SK-N-SH treated with all-trans-retinoic acid at 6 μM for 48 hours (cell line): ENCODE measurements at regions not wholly inside any gene's neighbourhood (a gene's known extent, or its start where the extent isn't known, plus 50 kb on each side); places are given as distances from the start of the nearest gene placed in this dataset.

Source experiments
- ATAC-seq: fragments of 200-7000 bp; cut with Tn5 transposase; 3 replicates; pipeline ENCODE4 v1.9.1; 2020; ENCODE audit warnings: mild to moderate bottlenecking, moderate library complexity
- ARNTL ChIP-seq: fragments of 450-650 bp; formaldehyde crosslinking; IDR thresholded peaks from 2 replicates; pipeline ENCODE4 v1.5.0; 2020; ENCODE audit warnings: low read depth, mild to moderate bottlenecking, moderate library complexity, borderline replicate concordance
- BACH2 ChIP-seq: fragments of 250-450 bp; sonication (Bioruptor Pico); IDR thresholded peaks from 2 replicates; pipeline ENCODE4 v1.9.0; 2021; ENCODE audit warnings: mild to moderate bottlenecking, borderline replicate concordance
- CREB5 ChIP-seq: fragments of 250-450 bp; sonication (Bioruptor Pico); IDR thresholded peaks from 2 replicates; pipeline ENCODE4 v1.5.1; 2020; ENCODE audit warnings: low read depth, mild to moderate bottlenecking, moderate library complexity
- CSDC2 ChIP-seq: fragments of 250-450 bp; sonication (Bioruptor Pico); IDR thresholded peaks from 2 replicates; pipeline ENCODE4 v1.5.0; 2020; ENCODE audit warnings: mild to moderate bottlenecking, moderate library complexity
- ESRRG ChIP-seq: fragments of 250-450 bp; sonication (Bioruptor Pico); IDR thresholded peaks from 2 replicates; pipeline ENCODE4 v1.6.1; 2021; ENCODE audit warnings: mild to moderate bottlenecking
- GLIS3 ChIP-seq: fragments of 250-450 bp; sonication (Bioruptor Pico); IDR thresholded peaks from 2 replicates; pipeline ENCODE4 v1.5.0; 2020; ENCODE audit warnings: mild to moderate bottlenecking, moderate library complexity
- ISL1 ChIP-seq: fragments of 250-450 bp; sonication (Bioruptor Pico); IDR thresholded peaks from 2 replicates; pipeline ENCODE4 v2.1.2; 2022; ENCODE audit warnings: mild to moderate bottlenecking, moderate library complexity
- OSR1 ChIP-seq: fragments of 250-450 bp; sonication (Bioruptor Pico); IDR thresholded peaks from 2 replicates; pipeline ENCODE4 v1.8.0; 2022; ENCODE audit warnings: moderate library complexity, mild to moderate bottlenecking, inconsistent platforms
- PATZ1 ChIP-seq: fragments of 250-450 bp; sonication (Bioruptor Pico); IDR thresholded peaks from 2 replicates; pipeline ENCODE4 v1.8.0; 2020; ENCODE audit warnings: mild to moderate bottlenecking, moderate library complexity, borderline replicate concordance
- POU6F1 ChIP-seq: fragments of 250-450 bp; sonication (Bioruptor Pico); IDR thresholded peaks from 2 replicates; pipeline ENCODE4 v1.8.0; 2021; ENCODE audit warnings: low read depth, mild to moderate bottlenecking, moderate library complexity, borderline replicate concordance
- PPARA ChIP-seq: fragments of 250-450 bp; sonication (Bioruptor Pico); IDR thresholded peaks from 2 replicates; pipeline ENCODE4 v1.5.0; 2020; ENCODE audit warnings: mild to moderate bottlenecking, borderline replicate concordance
- RARB ChIP-seq: fragments of 250-450 bp; sonication (Bioruptor Pico); IDR thresholded peaks from 2 replicates; pipeline ENCODE4 v1.8.0; 2021; ENCODE audit warnings: mild to moderate bottlenecking, moderate library complexity
- SNAI2 ChIP-seq: fragments of 250-450 bp; sonication (Bioruptor Pico); IDR thresholded peaks from 2 replicates; pipeline ENCODE4 v1.5.0; 2020; ENCODE audit warnings: mild to moderate bottlenecking, moderate library complexity
- TCF4 ChIP-seq: fragments of 250-450 bp; sonication (Bioruptor Pico); IDR thresholded peaks from 2 replicates; pipeline ENCODE4 v1.8.0; 2021; ENCODE audit warnings: mild to moderate bottlenecking, moderate library complexity, borderline replicate concordance
- TOX ChIP-seq: fragments of 250-450 bp; sonication (Bioruptor Pico); IDR thresholded peaks from 2 replicates; pipeline ENCODE4 v1.8.0; 2021; ENCODE audit warnings: mild to moderate bottlenecking, moderate library complexity, borderline replicate concordance
- TSHZ2 ChIP-seq: fragments of 250-450 bp; sonication (Bioruptor Pico); IDR thresholded peaks from 2 replicates; pipeline ENCODE4 v1.5.0; 2020; ENCODE audit warnings: mild to moderate bottlenecking, moderate library complexity
- ZC3H10 ChIP-seq: fragments of 250-450 bp; sonication (Bioruptor Pico); IDR thresholded peaks from 2 replicates; pipeline ENCODE4 v1.5.1; 2021; ENCODE audit warnings: mild to moderate bottlenecking, moderate library complexity
- ZFP3 ChIP-seq: fragments of 250-450 bp; sonication (Bioruptor Pico); IDR thresholded peaks from 2 replicates; pipeline ENCODE4 v1.5.0; 2020; ENCODE audit warnings: mild to moderate bottlenecking, moderate library complexity
- ZNF565 ChIP-seq: fragments of 450-650 bp; formaldehyde crosslinking; conservative IDR thresholded peaks from 2 replicates; pipeline ENCODE4 v1.5.0; 2020; ENCODE audit warnings: low read depth, mild to moderate bottlenecking, moderate library complexity
- ZNF70 ChIP-seq: fragments of 450-650 bp; formaldehyde crosslinking; IDR thresholded peaks from 2 replicates; pipeline ENCODE4 v1.5.0; 2020; ENCODE audit warnings: mild to moderate bottlenecking, moderate library complexity
- ZNF8 ChIP-seq: fragments of 450-650 bp; formaldehyde crosslinking; IDR thresholded peaks from 2 replicates; pipeline ENCODE4 v1.5.0; 2020; ENCODE audit warnings: mild to moderate bottlenecking, moderate library complexity

- TF ChIP-seq SNAI2 (CRISPR knock-in tag) (no peak), ISL1 (CRISPR knock-in tag) (no peak), ARNTL (CRISPR knock-in tag) (no peak), ZNF565 (CRISPR knock-in tag) (no peak), TSHZ2 (CRISPR knock-in tag) (no peak), BACH2 (CRISPR knock-in tag) (no peak), ZC3H10 (CRISPR knock-in tag) (no peak), ZNF8 (CRISPR knock-in tag) (no peak), ESRRG (CRISPR knock-in tag) (no peak), RARB (CRISPR knock-in tag) (no peak), PPARA (no peak)
- ATAC-seq = no peak
These were observed 250.2 kb upstream of the CIBAR2 start for GRCh38 chr16:85362443-85362842.

- no peak for TF ChIP-seq TOX (CRISPR knock-in tag)
- no peak for TF ChIP-seq GLIS3 (CRISPR knock-in tag)
- no peak for TF ChIP-seq ZC3H10 (CRISPR knock-in tag)
- TF ChIP-seq TCF4 = no peak
- TF ChIP-seq CREB5 (CRISPR knock-in tag) = no peak
- TF ChIP-seq TSHZ2 (CRISPR knock-in tag) = no peak
- no peak for TF ChIP-seq PPARA
- TF ChIP-seq CSDC2 (CRISPR knock-in tag) = no peak
- no peak for TF ChIP-seq RARB (CRISPR knock-in tag)
- no peak for TF ChIP-seq POU6F1
- no peak for TF ChIP-seq ISL1 (CRISPR knock-in tag)
- no peak for TF ChIP-seq ARNTL (CRISPR knock-in tag)
- TF ChIP-seq BACH2 (CRISPR knock-in tag) = no peak
- TF ChIP-seq ZNF70 = no peak
- TF ChIP-seq PATZ1 (CRISPR knock-in tag) = no peak
- no peak for TF ChIP-seq ZNF565 (CRISPR knock-in tag)
- TF ChIP-seq OSR1 (CRISPR knock-in tag) = no peak
- TF ChIP-seq ESRRG (CRISPR knock-in tag) = no peak
- no peak for TF ChIP-seq SNAI2 (CRISPR knock-in tag)
- no peak for TF ChIP-seq ZNF8 (CRISPR knock-in tag)
- no peak for ATAC-seq
These were observed 249.7 kb upstream of the GSE1 start for GRCh38 chr16:85363427-85363826.

- no peak for ATAC-seq
- TF ChIP-seq TOX (CRISPR knock-in tag) (no peak), GLIS3 (CRISPR knock-in tag) (no peak), ZNF8 (CRISPR knock-in tag) (no peak), TSHZ2 (CRISPR knock-in tag) (no peak), RARB (CRISPR knock-in tag) (no peak), ARNTL (CRISPR knock-in tag) (no peak), PPARA (no peak), ZFP3 (CRISPR knock-in tag) (no peak), ISL1 (CRISPR knock-in tag) (no peak), OSR1 (CRISPR knock-in tag) (no peak), ZNF70 (no peak), ZNF565 (CRISPR knock-in tag) (no peak), TCF4 (no peak), POU6F1 (no peak)
These were observed 249.2 kb upstream of the GSE1 start for GRCh38 chr16:85363881-85364280.
